PFSK-1 (cell line): ENCODE measurements at regions not wholly inside any gene's neighbourhood (a gene's known extent, or its start where the extent isn't known, plus 50 kb on each side); places are given as distances from the start of the nearest gene placed in this dataset.

Experiments used
- FOXP2 ChIP-seq: optimal IDR thresholded peaks from 2 replicates; pipeline ENCODE3; 2011; ENCODE audit warnings: borderline replicate concordance, control low read depth, inconsistent platforms; ENCODE audit not compliant: insufficient read depth; ENCODE audit errors: extremely low read length, extremely low read depth
- POLR2AphosphoS5 ChIP-seq: IDR thresholded peaks from 2 replicates; pipeline ENCODE4 v1.6.1; 2012; ENCODE audit warnings: low read depth, mild to moderate bottlenecking, control low read depth, low read length, moderate library complexity
- SIN3A ChIP-seq: IDR thresholded peaks from 2 replicates; pipeline ENCODE4 v1.6.1; 2012; ENCODE audit warnings: mild to moderate bottlenecking, low read length, moderate library complexity, borderline replicate concordance; ENCODE audit not compliant: insufficient read depth
- TAF1 ChIP-seq: IDR thresholded peaks from 2 replicates; pipeline ENCODE4 v1.6.1; 2012; ENCODE audit warnings: low read length, control low read depth, borderline replicate concordance; ENCODE audit not compliant: insufficient read depth
- TF ChIP-seq, protein P1 (sequence below), 2 experiments: IDR thresholded peaks; 2 replicates each; pipeline versions ENCODE4 v1.6.1 to v1.8.0; 2011 to 2012; ENCODE audit warnings: low read depth in 2 of 2, low read length in 2 of 2, control low read depth in 1 of 2, inconsistent platforms in 1 of 2, mild to moderate bottlenecking in 1 of 2, moderate library complexity in 1 of 2; ENCODE audit not compliant: insufficient read depth in 1 of 2

DNA sequence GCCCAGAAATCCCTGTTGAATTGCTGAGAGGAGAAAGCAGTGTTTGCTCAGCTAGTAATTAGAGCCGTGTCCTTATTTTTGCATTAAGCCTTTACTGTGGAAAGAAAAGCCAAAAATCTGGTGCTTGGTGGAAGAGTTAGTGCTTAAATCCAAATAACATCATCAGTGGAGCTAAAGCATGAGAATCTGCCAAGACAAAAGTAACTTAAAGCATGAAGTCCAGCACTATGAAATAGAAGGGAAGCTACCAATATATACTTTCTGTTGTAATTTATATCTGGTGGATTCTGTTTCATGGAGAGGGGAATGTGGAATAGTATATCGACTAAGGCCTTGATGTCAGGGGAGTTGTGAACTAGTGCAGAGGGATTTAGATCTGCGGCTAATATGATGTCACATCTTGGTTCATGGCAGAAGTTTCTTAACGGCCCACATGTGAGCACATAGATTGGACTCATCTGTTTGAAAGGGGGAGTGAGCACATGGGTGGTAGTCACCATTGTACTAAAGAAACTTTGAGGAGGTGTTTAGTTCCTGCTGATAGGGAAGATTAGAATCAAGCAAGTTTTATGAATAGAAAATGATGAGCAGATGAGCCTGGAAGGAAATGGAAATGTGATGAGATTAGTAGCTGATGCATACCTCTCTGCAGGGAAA lies 224.4 kb upstream of the MTNR1B start:
- TF ChIP-seq FOXP2: no peak
- TF ChIP-seq SIN3A: no peak
- TF ChIP-seq, protein P1, sequence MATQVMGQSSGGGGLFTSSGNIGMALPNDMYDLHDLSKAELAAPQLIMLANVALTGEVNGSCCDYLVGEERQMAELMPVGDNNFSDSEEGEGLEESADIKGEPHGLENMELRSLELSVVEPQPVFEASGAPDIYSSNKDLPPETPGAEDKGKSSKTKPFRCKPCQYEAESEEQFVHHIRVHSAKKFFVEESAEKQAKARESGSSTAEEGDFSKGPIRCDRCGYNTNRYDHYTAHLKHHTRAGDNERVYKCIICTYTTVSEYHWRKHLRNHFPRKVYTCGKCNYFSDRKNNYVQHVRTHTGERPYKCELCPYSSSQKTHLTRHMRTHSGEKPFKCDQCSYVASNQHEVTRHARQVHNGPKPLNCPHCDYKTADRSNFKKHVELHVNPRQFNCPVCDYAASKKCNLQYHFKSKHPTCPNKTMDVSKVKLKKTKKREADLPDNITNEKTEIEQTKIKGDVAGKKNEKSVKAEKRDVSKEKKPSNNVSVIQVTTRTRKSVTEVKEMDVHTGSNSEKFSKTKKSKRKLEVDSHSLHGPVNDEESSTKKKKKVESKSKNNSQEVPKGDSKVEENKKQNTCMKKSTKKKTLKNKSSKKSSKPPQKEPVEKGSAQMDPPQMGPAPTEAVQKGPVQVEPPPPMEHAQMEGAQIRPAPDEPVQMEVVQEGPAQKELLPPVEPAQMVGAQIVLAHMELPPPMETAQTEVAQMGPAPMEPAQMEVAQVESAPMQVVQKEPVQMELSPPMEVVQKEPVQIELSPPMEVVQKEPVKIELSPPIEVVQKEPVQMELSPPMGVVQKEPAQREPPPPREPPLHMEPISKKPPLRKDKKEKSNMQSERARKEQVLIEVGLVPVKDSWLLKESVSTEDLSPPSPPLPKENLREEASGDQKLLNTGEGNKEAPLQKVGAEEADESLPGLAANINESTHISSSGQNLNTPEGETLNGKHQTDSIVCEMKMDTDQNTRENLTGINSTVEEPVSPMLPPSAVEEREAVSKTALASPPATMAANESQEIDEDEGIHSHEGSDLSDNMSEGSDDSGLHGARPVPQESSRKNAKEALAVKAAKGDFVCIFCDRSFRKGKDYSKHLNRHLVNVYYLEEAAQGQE (IDR thresholded peaks at IDR 0.05; ENCODE audit: insufficient read depth in 1 of 2, low read depth in 2 of 2, low read length in 2 of 2): no peak
- TF ChIP-seq TAF1: no peak

DNA sequence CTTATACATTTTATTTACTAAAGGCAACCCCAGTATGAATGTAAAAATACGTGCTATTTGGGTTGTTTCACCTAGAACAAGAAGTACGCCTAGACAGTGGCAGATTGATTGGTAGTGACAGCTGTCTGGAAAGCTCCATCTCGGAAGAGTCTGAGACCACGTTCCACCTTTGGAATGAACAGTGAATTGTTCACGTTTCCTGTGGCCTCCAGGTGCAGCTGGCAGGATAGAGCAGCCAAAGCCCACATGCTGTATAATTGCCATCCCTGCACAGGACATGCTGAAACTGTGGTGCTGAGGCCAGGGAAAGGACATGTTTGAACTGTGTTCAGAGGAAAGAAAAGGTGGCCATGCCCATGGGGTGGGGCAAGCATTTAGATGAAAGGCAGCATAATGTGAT lies 218.7 kb upstream of the MTNR1B start:
- TF ChIP-seq TAF1: no peak
- no peak for TF ChIP-seq POLR2AphosphoS5
- TF ChIP-seq, protein P1 (IDR thresholded peaks at IDR 0.05; ENCODE audit: insufficient read depth in 1 of 2, low read depth in 2 of 2, low read length in 2 of 2): no peak

DNA sequence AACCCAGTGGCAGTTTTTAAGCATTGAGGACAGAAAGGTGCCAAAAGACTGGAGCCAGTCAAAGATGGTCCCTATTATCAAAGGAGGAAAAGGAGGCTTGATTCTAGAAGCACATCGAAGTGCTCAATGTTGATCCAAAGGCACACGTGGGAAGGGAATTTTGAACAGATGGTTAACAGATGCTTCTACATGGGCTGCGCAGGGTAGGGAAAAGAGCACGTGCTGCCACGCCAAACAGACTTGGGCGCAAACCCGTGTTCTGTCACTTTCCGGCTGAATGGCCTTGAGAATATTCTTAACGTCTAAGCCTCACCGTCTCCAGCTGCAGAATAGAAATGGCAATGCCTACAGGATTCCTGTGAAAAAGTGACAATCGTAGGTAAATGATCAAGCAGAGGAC lies 217.9 kb upstream of the MTNR1B start:
- TF ChIP-seq SIN3A: no peak
- TF ChIP-seq TAF1: no peak
- TF ChIP-seq FOXP2: no peak
- TF ChIP-seq, protein P1 (IDR thresholded peaks at IDR 0.05; ENCODE audit: insufficient read depth in 1 of 2, low read depth in 2 of 2, low read length in 2 of 2): no peak

DNA sequence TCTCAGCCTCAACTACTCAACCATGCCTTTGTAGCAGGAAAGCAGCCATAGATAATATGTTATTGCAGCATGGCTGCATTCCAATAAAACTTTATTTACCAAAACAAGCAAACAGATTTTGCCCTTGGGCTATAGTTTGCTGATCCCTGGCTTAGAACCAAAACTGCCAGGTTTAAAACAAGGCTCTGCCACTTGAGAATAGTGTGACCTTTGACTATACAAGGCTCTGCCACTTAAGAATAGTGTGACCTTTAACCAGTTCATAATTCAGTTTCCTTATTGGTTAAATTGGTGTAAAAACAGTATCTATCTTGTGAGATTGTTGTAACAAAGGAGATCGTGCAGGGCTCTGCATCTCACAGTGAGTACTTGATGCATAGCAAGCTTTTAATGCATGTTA lies 217.3 kb upstream of the MTNR1B start:
- no peak for TF ChIP-seq SIN3A
- TF ChIP-seq, protein P1 (IDR thresholded peaks at IDR 0.05; ENCODE audit: insufficient read depth in 1 of 2, low read depth in 2 of 2, low read length in 2 of 2): no peak
- TF ChIP-seq TAF1: no peak
- no peak for TF ChIP-seq POLR2AphosphoS5
- no peak for TF ChIP-seq FOXP2

DNA sequence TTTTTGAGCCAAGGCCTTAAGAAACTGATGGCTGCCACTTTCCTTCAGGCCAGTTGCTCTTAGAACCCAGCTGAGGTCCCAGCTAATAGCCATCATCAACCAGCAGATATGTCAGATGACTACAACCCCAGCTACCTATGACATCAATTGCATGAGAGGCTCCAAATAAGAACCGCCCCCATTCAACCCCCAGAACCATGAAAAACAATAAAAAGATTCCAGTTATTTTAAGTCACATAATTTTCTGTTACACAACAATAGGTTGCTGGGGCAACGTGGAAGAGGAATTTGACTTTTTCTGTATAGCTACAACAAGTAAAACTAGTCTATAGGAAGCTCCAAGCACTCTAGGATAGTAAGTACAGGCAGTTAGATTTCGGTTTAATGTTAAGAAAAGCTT lies 216.3 kb upstream of the MTNR1B start:
- TF ChIP-seq FOXP2: no peak
- TF ChIP-seq, protein P1 (IDR thresholded peaks at IDR 0.05; ENCODE audit: insufficient read depth in 1 of 2, low read depth in 2 of 2, low read length in 2 of 2): no peak
- TF ChIP-seq POLR2AphosphoS5: no peak
- TF ChIP-seq SIN3A: no peak
- TF ChIP-seq TAF1: no peak
